Upper lobe of left lung (tissue), 4 donors: ENCODE measurements at regions not wholly inside any gene's neighbourhood (a gene's known extent, or its start where the extent isn't known, plus 50 kb on each side); places are given as distances from the start of the nearest gene placed in this dataset.

ENCODE experiments used
- EP300 ChIP-seq, 4 donors: sonication (generic); formaldehyde crosslinking; IDR thresholded peaks; one replicate each; pipeline ENCODE4 v1.5.1; 2017; ENCODE audit warnings: antibody characterized with exemption in 4 of 4, control low read depth in 2 of 4
- POLR2A ChIP-seq, 4 donors: fragments of 450-650 bp; IDR thresholded peaks; one replicate each; pipeline ENCODE4 v1.5.1; 2016 to 2017; ENCODE audit warnings: antibody characterized with exemption in 4 of 4, mild to moderate bottlenecking in 2 of 4
- POLR2AphosphoS5 ChIP-seq, 2 donors: sonication (generic); formaldehyde crosslinking; IDR thresholded peaks; one replicate each; pipeline ENCODE4 v1.5.1; 2017; ENCODE audit warnings: antibody characterized with exemption in 2 of 2
- TF ChIP-seq, protein P1 (sequence below), 6 experiments: fragments of 450-650 bp in 4 of 6; fragments of 200-600 bp in 2 of 6; sonication (generic) in 2 of 6; IDR thresholded peaks; one replicate each; pipeline ENCODE4 v1.5.1; 2016 to 2019; ENCODE audit warnings: antibody characterized with exemption in 6 of 6

DNA sequence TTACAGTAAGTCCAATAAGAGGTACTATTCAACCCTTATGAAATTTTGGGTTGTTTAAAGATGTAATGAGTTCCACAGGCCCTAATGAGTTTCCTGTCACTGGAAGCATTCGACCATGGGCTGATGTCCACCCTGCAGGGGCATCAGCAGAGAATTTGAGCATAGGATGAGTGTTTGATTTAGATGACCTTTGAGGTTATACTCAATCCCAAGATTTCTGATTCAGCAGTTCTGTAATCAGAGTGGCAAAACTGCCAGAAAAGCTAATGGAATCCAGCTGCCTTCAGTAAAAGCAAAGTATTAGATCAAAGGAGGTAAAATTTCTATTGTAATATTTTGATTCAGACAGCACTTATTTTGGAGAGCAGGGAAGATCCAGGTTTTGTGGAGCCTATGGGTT, 68.3 kb downstream of the COX7C start:
- TF ChIP-seq, protein P1, sequence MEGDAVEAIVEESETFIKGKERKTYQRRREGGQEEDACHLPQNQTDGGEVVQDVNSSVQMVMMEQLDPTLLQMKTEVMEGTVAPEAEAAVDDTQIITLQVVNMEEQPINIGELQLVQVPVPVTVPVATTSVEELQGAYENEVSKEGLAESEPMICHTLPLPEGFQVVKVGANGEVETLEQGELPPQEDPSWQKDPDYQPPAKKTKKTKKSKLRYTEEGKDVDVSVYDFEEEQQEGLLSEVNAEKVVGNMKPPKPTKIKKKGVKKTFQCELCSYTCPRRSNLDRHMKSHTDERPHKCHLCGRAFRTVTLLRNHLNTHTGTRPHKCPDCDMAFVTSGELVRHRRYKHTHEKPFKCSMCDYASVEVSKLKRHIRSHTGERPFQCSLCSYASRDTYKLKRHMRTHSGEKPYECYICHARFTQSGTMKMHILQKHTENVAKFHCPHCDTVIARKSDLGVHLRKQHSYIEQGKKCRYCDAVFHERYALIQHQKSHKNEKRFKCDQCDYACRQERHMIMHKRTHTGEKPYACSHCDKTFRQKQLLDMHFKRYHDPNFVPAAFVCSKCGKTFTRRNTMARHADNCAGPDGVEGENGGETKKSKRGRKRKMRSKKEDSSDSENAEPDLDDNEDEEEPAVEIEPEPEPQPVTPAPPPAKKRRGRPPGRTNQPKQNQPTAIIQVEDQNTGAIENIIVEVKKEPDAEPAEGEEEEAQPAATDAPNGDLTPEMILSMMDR (IDR thresholded peaks at IDR 0.05): no peak
- TF ChIP-seq POLR2A (IDR thresholded peaks at IDR 0.05) (no peak), POLR2AphosphoS5 (IDR thresholded peaks at IDR 0.05) (no peak), EP300 (IDR thresholded peaks at IDR 0.05) (no peak)
